Osteocyte (in vitro differentiated cells): ENCODE measurements at regions not wholly inside any gene's neighbourhood (a gene's known extent, or its start where the extent isn't known, plus 50 kb on each side); places are given as distances from the start of the nearest gene placed in this dataset.

Source experiments
- DNase-seq: peaks from one replicate; pipeline ENCODE4 v3.0.0; 2021; ENCODE audit warnings: mixed read lengths; ENCODE audit not compliant: unreplicated experiment; ENCODE audit errors: extremely low spot score
- H3K27ac Mint-ChIP-seq: one replicate; pipeline ENCODE4 v1.8.0; 2021; ENCODE audit warnings: mild to moderate bottlenecking, mixed read lengths; ENCODE audit not compliant: unreplicated experiment
- H3K27me3 Mint-ChIP-seq: one replicate; pipeline ENCODE4 v1.8.0; 2021; ENCODE audit warnings: mixed read lengths; ENCODE audit not compliant: unreplicated experiment
- H3K36me3 Mint-ChIP-seq: one replicate; pipeline ENCODE4 v1.8.0; 2021; ENCODE audit warnings: mixed read lengths; ENCODE audit not compliant: unreplicated experiment
- H3K4me1 Mint-ChIP-seq: one replicate; pipeline ENCODE4 v1.8.0; 2021; ENCODE audit warnings: mixed read lengths; ENCODE audit not compliant: unreplicated experiment
- H3K4me3 Mint-ChIP-seq: one replicate; pipeline ENCODE4 v1.8.0; 2021; ENCODE audit warnings: mild to moderate bottlenecking, moderate library complexity, mixed read lengths; ENCODE audit not compliant: unreplicated experiment
- H3K9me3 Mint-ChIP-seq: one replicate; pipeline ENCODE4 v1.8.0; 2021; ENCODE audit warnings: mixed read lengths; ENCODE audit not compliant: unreplicated experiment
- TF ChIP-seq, protein P1 (sequence below): fragments of 200-600 bp; sonication (generic); IDR thresholded peaks from 2 replicates; pipeline ENCODE4 v1.5.0; 2021; ENCODE audit warnings: antibody characterized with exemption, mild to moderate bottlenecking, moderate library complexity

DNA sequence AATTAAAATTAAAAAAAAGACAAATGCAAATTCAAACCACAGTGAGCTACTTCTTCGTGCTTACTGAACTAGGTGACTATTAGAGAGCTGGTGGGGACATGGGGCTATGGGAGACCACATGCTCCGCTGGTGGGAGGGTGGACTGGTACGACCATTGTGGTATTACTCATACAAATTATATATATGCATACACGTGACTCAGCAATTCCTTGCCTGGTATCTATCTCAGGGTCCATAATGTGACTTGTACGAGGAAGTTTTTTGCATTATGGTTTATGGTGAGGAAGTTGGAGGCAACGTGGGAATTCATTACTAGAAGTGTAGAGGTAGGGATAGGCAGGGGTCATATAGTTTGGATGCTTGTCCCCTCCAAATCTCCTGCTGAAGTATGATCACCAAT is 1112.7 kb downstream of the TYW1 start:
- H3K36me3 Mint-ChIP-seq = no peaks in the 10 kb centered on the region
- no peaks in the 10 kb centered on the region for H3K27me3 Mint-ChIP-seq
- no peak overlapping the region for H3K4me3 Mint-ChIP-seq
- no peak for DNase-seq
- H3K4me1 Mint-ChIP-seq = no peaks in the 10 kb centered on the region
- H3K9me3 Mint-ChIP-seq = peaks cover 24% of the 10 kb centered on the region
- TF ChIP-seq, protein P1, sequence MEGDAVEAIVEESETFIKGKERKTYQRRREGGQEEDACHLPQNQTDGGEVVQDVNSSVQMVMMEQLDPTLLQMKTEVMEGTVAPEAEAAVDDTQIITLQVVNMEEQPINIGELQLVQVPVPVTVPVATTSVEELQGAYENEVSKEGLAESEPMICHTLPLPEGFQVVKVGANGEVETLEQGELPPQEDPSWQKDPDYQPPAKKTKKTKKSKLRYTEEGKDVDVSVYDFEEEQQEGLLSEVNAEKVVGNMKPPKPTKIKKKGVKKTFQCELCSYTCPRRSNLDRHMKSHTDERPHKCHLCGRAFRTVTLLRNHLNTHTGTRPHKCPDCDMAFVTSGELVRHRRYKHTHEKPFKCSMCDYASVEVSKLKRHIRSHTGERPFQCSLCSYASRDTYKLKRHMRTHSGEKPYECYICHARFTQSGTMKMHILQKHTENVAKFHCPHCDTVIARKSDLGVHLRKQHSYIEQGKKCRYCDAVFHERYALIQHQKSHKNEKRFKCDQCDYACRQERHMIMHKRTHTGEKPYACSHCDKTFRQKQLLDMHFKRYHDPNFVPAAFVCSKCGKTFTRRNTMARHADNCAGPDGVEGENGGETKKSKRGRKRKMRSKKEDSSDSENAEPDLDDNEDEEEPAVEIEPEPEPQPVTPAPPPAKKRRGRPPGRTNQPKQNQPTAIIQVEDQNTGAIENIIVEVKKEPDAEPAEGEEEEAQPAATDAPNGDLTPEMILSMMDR = no peak
- H3K27ac Mint-ChIP-seq = no peak overlapping the region

GRCh38 chr7:68119411-68119810 is 1122.8 kb downstream of the TYW1 start:
- no peaks in the 10 kb centered on the region for H3K4me1 Mint-ChIP-seq
- TF ChIP-seq, protein P1 = no peak
- H3K27me3 Mint-ChIP-seq = no peaks in the 10 kb centered on the region
- H3K36me3 Mint-ChIP-seq = no peaks in the 10 kb centered on the region
- H3K4me3 Mint-ChIP-seq = no peak overlapping the region
- no peak overlapping the region for H3K27ac Mint-ChIP-seq
- H3K9me3 Mint-ChIP-seq = peaks cover 57% of the 10 kb centered on the region
- DNase-seq = no peak

DNA sequence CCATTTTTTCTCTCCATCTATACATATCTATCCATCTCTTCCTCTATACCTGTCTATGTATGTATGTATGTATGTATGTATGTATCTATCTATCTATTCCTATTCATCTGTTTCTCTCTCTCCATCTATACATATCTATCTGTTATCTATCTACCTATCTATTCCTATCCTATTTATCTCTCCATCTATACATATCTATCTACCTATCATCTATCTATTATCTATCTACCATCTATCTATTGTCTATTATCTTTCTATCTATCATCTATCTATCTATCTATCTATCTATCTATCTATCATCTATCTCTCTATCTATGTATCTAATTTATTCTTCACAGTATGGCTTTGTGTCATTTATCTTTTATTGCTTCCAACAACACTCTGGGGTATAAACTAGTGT is 1124.4 kb downstream of the TYW1 start:
- TF ChIP-seq, protein P1 = no peak

GRCh38 chr7:68121655-68122054 is 1125.0 kb downstream of the TYW1 start:
- Mint-ChIP-seq H3K9me3 (peaks cover 55% of the 10 kb centered on the region), H3K4me1 (no peaks in the 10 kb centered on the region), H3K4me3 (no peak overlapping the region), H3K27ac (no peak overlapping the region), H3K36me3 (no peaks in the 10 kb centered on the region), H3K27me3 (no peaks in the 10 kb centered on the region)
- TF ChIP-seq, protein P1 = no peak
- no peak for DNase-seq

More for the DNA sequence above, 1124.4 kb downstream of the TYW1 start:
- Mint-ChIP-seq H3K4me3 (no peak overlapping the region), H3K9me3 (peaks cover 57% of the 10 kb centered on the region), H3K4me1 (no peaks in the 10 kb centered on the region), H3K36me3 (no peaks in the 10 kb centered on the region), H3K27me3 (no peaks in the 10 kb centered on the region), H3K27ac (no peak overlapping the region)
- DNase-seq = no peak

DNA sequence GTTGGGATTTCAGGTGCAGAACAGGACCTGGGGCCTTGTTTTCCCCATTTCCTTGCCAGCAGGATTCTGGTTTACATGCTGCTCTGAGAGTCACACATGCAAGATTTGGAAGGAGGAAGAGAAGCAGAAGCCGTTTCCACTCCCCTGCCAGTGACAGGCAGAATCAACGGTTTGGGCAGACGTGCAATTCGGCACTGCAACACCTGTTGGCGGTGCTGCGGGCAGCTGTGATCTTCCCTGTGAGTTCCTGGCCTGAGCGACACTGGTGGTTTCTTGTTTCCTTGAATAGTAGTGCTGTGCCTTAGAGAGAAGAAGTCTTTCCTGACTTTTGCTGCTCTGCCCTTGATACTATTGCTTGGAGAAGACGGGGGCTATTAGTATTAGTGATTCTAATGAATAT is 1126.2 kb downstream of the TYW1 start:
- no peaks in the 10 kb centered on the region for H3K36me3 Mint-ChIP-seq
- no peak overlapping the region for H3K4me3 Mint-ChIP-seq
- H3K4me1 Mint-ChIP-seq = no peaks in the 10 kb centered on the region
- TF ChIP-seq, protein P1 = no peak
- H3K27ac Mint-ChIP-seq = no peak overlapping the region
- peaks cover 45% of the 10 kb centered on the region for H3K9me3 Mint-ChIP-seq
- no peak for DNase-seq
- no peaks in the 10 kb centered on the region for H3K27me3 Mint-ChIP-seq
